GM12801 (cell line): ENCODE measurements at regions not wholly inside any gene's neighbourhood (a gene's known extent, or its start where the extent isn't known, plus 50 kb on each side); places are given as distances from the start of the nearest gene placed in this dataset.

Source experiments
- TF ChIP-seq, protein P1 (sequence below): IDR thresholded peaks from one replicate; pipeline ENCODE4 v1.5.1; 2011; ENCODE audit warnings: control low read depth; ENCODE audit not compliant: insufficient read length; ENCODE audit errors: extremely low read depth

DNA sequence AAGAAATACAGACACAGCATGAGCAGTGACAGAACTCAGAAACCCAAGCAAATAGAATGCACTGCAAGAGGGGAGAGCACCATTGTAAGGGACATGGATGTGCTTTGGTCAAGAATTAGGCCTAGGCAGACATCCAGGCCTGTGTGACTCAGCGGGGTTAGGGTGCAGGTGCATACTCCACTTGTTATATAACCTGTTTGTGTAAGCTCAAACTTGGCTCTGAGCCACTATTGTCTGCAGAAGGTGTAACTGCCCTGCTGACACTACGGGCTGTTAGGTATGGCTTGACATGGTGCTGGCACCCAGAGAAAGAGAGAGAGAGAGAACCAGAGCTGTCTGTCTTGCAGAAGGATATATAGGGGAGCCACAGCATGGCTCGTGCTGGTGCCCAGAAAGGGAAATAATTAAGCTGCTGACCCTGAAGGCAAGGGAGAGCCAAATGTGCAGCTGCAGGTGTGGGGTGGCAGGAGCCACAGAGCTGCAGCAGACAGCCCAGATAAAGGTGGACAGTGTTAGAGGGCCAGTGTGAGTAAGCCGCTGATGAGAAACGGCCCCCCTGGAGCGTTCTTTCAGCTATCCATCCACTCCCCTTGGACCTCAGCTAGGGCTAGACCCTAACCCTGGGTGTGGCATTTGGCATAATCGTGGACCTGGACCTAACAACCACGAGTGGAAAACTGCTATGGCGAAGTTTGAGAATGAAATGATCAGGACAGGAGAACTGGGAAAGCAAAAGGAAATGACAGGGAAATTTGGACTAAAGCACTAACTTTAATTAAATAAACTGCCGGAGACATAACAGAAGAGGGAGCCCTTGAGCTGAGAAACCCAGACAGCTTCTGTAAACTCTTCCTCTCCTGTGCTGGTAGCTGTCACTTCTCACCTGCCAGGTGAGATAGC, 253.0 kb upstream of the CCDC179 start:
- TF ChIP-seq, protein P1, sequence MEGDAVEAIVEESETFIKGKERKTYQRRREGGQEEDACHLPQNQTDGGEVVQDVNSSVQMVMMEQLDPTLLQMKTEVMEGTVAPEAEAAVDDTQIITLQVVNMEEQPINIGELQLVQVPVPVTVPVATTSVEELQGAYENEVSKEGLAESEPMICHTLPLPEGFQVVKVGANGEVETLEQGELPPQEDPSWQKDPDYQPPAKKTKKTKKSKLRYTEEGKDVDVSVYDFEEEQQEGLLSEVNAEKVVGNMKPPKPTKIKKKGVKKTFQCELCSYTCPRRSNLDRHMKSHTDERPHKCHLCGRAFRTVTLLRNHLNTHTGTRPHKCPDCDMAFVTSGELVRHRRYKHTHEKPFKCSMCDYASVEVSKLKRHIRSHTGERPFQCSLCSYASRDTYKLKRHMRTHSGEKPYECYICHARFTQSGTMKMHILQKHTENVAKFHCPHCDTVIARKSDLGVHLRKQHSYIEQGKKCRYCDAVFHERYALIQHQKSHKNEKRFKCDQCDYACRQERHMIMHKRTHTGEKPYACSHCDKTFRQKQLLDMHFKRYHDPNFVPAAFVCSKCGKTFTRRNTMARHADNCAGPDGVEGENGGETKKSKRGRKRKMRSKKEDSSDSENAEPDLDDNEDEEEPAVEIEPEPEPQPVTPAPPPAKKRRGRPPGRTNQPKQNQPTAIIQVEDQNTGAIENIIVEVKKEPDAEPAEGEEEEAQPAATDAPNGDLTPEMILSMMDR = no peak

DNA sequence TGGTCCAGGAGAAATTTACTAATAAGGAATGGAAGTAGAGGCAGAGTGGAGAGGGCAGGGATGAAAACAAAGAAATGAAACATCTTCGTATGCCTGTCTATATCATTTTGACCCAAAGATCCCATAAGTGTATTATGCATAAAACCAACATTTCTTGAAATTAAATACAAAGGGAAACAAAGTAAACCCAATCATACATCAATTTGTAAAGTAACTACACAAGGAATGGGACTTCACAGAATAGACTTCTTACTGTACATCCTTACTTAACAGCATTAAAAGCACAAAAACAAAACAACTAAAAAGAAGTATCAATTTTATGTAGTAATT, 253.6 kb upstream of the CCDC179 start:
- TF ChIP-seq, protein P1 = no peak

DNA sequence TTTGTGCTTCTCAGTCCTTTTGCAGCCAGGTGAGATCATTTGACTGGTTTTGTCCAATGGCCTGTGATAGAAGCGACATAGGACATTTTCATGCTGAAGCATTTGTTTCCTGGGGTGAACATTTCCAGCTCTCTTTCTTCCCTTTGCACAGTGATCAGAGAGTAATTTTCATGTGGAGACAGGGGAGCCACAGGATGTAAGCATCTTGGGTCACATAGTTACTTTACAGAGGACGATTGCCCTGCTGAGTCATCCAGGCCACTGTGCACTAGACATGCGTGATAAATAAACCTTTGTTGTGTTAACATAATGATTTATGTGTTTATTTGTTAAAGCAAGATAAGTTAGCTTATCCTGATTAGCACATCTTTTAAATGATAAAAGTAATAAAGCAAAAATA, 263.5 kb upstream of the CCDC179 start:
- TF ChIP-seq, protein P1 = no peak

DNA sequence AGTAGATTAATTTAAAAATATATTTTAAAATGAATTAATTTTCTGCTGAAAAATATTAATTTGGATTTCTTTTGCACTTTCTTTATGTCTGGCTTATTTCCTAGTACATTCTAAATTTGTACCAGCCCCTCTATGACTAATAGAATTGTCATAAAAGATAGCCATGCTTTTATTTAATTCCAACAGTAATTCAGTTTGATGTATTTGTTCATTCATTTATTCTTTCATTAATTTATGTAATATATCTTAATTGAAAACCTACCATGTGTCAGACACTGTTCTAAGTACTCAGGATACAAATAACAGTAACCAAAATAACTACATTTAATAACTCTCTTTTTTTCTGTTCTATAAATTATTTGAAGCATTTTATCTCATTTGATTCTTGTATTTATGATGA, 264.0 kb upstream of the CCDC179 start:
- TF ChIP-seq, protein P1 = no peak

DNA sequence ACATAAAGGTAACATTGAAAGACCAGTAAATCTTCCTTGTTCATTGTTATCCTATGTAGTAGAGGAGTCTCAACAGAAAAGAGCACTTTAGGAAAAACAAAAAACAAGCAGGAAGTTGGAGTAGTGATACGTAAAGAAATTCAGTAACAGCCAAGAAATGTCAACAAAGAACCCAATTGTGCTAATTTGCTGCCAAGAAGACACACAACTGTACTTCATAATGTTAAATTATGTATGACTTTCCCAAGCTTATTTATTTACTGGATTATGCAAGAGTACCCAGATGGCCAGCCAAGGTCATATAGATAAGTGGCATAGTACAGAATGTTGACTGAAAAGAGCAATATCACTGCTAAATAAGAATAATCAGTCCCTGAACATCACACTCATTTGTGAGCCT, 264.7 kb upstream of the CCDC179 start:
- TF ChIP-seq, protein P1 = no peak

DNA sequence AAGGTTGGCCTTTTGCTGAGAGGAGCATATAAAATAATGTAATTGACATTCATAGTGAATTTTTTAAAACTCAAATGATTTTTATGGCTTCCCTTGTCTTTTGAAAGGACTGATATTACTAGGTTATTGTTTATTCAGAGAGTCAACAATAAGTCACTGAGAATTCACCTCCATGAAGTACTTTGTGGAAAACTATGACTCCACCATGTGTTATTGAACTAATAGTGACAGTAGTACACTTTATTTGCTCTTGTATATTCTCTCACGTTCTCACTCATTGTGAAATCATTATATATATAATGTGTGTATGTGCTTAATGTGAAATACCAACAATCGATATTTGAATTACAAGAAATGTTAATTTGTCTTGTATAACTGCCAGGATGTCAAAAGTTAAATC, 267.4 kb upstream of the CCDC179 start:
- TF ChIP-seq, protein P1 = no peak

DNA sequence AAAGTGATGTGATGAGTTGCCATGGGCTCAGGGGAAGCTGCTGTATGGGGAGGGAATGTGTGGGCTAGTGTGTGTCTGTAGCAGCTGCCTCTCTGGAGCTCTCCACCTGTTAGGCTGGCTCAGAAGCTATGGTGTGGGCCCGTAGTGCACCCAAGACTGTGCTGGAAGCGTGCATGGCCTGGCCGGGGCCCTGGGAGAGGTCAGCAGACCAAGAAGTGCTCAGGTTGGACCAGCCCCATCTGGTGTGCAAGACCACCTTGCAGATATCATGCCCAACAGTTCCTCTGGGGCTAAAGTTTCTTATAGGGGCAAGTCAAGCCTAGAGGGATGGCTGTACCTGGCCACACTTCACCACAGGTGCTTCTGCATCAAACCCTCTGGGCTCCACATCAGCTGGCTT, 274.4 kb upstream of the CCDC179 start:
- TF ChIP-seq, protein P1 = no peak
